HG02870 (cell line): ENCODE measurements at regions not wholly inside any gene's neighbourhood (a gene's known extent, or its start where the extent isn't known, plus 50 kb on each side); places are given as distances from the start of the nearest gene placed in this dataset.
A peak's percentile ranks its signal among the peaks of the same experiment; 100 is the strongest.

Experiments used
- ATAC-seq: cut with Tn5 transposase; IDR thresholded peaks from one replicate; pipeline ENCODE4 v1.9.1; 2021; ENCODE audit warnings: mild to moderate bottlenecking, moderate library complexity; ENCODE audit not compliant: unreplicated experiment

- ATAC-seq: no peak
Measured at GRCh38 chr12:91975891-91976290, 169.8 kb downstream of the BTG1 start.

- ATAC-seq: no peak
Measured at GRCh38 chr12:91974541-91975085, 171.0 kb downstream of the BTG1 start.

- no peak for ATAC-seq
Measured at GRCh38 chr12:91973813-91974212, 171.8 kb downstream of the BTG1 start.

- no peak for ATAC-seq
Measured at GRCh38 chr12:91972896-91973295, 172.8 kb downstream of the BTG1 start.

GRCh38 chr12:91968777-91969171 is 176.9 kb downstream of the BTG1 start:
- ATAC-seq: no peak

GRCh38 chr12:91968076-91968776 is 177.4 kb downstream of the BTG1 start:
- ATAC-seq: no peak

GRCh38 chr12:91967590-91967989 is 178.1 kb downstream of the BTG1 start:
- no peak for ATAC-seq

GRCh38 chr12:91965781-91966180 is 179.9 kb downstream of the BTG1 start:
- no peak for ATAC-seq

- no peak for ATAC-seq
Measured at GRCh38 chr12:91964501-91964900, 181.1 kb downstream of the BTG1 start.

- ATAC-seq: no peak
Measured at GRCh38 chr12:91959220-91959619, 186.4 kb downstream of the BTG1 start.

GRCh38 chr12:91958816-91959215 is 186.8 kb downstream of the BTG1 start:
- ATAC-seq: no peak

- no peak for ATAC-seq
Measured at GRCh38 chr12:91954747-91955146, 190.9 kb downstream of the BTG1 start.

- ATAC-seq: no peak
Measured at GRCh38 chr12:91954326-91954725, 191.3 kb downstream of the BTG1 start.

- no peak for ATAC-seq
Measured at GRCh38 chr12:91952916-91953315, 192.7 kb downstream of the BTG1 start.

GRCh38 chr12:91951571-91951970 is 194.1 kb downstream of the BTG1 start:
- no peak for ATAC-seq

GRCh38 chr12:91948504-91948903 is 197.1 kb downstream of the BTG1 start:
- ATAC-seq: no peak

- ATAC-seq: peak; percentile 98
Measured at GRCh38 chr12:91947459-91947858, 198.2 kb downstream of the BTG1 start.

- no peak for ATAC-seq
Measured at GRCh38 chr12:91944637-91945036, 201.0 kb downstream of the BTG1 start.

GRCh38 chr12:91940826-91941570 is 204.6 kb downstream of the BTG1 start:
- no peak for ATAC-seq

GRCh38 chr12:91940322-91940721 is 205.3 kb downstream of the BTG1 start:
- no peak for ATAC-seq

GRCh38 chr12:91937706-91938105 is 207.9 kb downstream of the BTG1 start:
- no peak for ATAC-seq

- no peak for ATAC-seq
Measured at GRCh38 chr12:91937009-91937408, 208.6 kb downstream of the BTG1 start.
